Skin of body (tissue), 1 donor: ENCODE measurements at regions not wholly inside any gene's neighbourhood (a gene's known extent, or its start where the extent isn't known, plus 50 kb on each side); places are given as distances from the start of the nearest gene placed in this dataset.

ENCODE experiments used
- DNase-seq: peaks from one replicate; lab custom pipeline; 2025; lab: John Stamatoyannopoulos, UW

- no peak for DNase-seq
These were observed 318.0 kb upstream of the PUM3 start for GRCh38 chr9:3161912-3162311.

GRCh38 chr9:3157011-3157410 is 313.1 kb upstream of the PUM3 start:
- DNase-seq = no peak

- no peak for DNase-seq
These were observed 308.0 kb upstream of the PUM3 start for GRCh38 chr9:3151672-3152576.

GRCh38 chr9:3150074-3150473 is 306.2 kb upstream of the PUM3 start:
- peak; percentile 27 for DNase-seq

GRCh38 chr9:3138231-3139229 is 294.6 kb upstream of the PUM3 start:
- no peak for DNase-seq

- DNase-seq = no peak
These were observed 293.4 kb upstream of the PUM3 start for GRCh38 chr9:3137347-3137695.

GRCh38 chr9:3136686-3137346 is 292.9 kb upstream of the PUM3 start:
- DNase-seq = no peak

- DNase-seq = no peak
These were observed 292.3 kb upstream of the PUM3 start for GRCh38 chr9:3136230-3136629.

- DNase-seq = no peak
These were observed 283.7 kb upstream of the PUM3 start for GRCh38 chr9:3127564-3127963.

GRCh38 chr9:3125602-3126405 is 281.9 kb upstream of the PUM3 start:
- DNase-seq = no peak

GRCh38 chr9:3124001-3124400 is 280.1 kb upstream of the PUM3 start:
- DNase-seq = no peak

- DNase-seq = no peak
These were observed 274.2 kb upstream of the PUM3 start for GRCh38 chr9:3118081-3118480.

GRCh38 chr9:3099646-3100045 is 255.8 kb upstream of the PUM3 start:
- DNase-seq = no peak

- no peak for DNase-seq
These were observed 244.3 kb upstream of the PUM3 start for GRCh38 chr9:3088219-3088618.

GRCh38 chr9:3087697-3088096 is 243.8 kb upstream of the PUM3 start:
- DNase-seq = no peak

- no peak for DNase-seq
These were observed 237.1 kb upstream of the PUM3 start for GRCh38 chr9:3080951-3081350.

GRCh38 chr9:3074247-3074646 is 230.4 kb upstream of the PUM3 start:
- DNase-seq = no peak

GRCh38 chr9:3066591-3066990 is 222.7 kb upstream of the PUM3 start:
- no peak for DNase-seq

- no peak for DNase-seq
These were observed 216.0 kb upstream of the PUM3 start for GRCh38 chr9:3059781-3060468.

- no peak for DNase-seq
These were observed 214.5 kb upstream of the PUM3 start for GRCh38 chr9:3058409-3058808.
